ENCODE measurements at regions not wholly inside any gene's neighbourhood (a gene's known extent, or its start where the extent isn't known, plus 50 kb on each side); places are given as distances from the start of the nearest gene placed in this dataset.
"Not testable (repeated sequence)": the region's sequence is repeated elsewhere in the genome, so short reads cannot be mapped to it uniquely, and the experiment has no call there.

DNA sequence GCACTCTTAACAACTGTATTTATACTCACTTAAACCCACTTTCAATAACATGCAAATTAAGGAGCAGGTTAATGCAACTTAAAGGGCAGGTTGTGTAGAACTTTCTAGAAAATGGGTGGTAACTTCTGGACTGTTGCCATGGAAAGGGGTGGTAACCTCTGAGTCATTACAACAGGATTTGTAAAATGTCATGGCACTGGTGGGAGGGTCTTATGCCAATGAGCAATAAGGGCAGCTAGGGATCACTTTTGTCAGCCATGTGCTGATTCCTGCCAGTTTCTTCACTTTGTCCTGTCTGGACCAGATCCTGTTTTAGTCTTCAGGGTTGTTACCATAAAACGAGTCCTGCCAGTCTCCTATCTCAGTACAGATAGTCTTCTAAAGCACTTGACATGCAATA is 560.5 kb upstream of the PTCHD4 start:
- no peak overlapping the region for H3K4me3 Mint-ChIP-seq
- no peaks in the 10 kb centered on the region for H3K27me3 Mint-ChIP-seq (ENCODE audit: insufficient read depth)
- intact Hi-C loops (cut with micrococcal nuclease) = no loop called here

DNA sequence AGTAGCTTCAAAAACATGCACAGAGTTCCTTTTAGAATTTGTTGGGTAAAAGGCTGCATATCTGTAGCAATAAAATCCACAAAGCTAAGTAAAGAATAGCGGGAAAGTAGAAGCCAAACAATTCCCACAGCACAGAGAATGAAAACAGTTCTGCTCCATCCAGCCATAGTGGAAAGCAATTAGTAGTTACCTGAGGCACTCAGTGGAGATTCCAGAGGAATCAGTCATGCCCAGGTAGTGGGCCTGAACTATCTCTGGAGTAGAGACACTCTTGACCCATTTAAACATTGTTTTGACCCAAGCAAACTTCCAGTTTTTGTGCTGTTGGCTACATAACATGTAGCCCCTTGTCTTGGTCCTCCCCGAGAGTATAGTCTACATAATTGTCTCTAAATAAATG is 559.5 kb upstream of the PTCHD4 start:
- intact Hi-C loops (cut with micrococcal nuclease) = no loop called here
- Mint-ChIP-seq H3K4me3 (no peak overlapping the region), H3K27ac (no peak overlapping the region), H3K9me3 (peaks cover 4% of the 10 kb centered on the region), H3K4me1 (ENCODE audit: low read depth) (no peaks in the 10 kb centered on the region), H3K36me3 (ENCODE audit: low read depth) (no peaks in the 10 kb centered on the region), H3K27me3 (ENCODE audit: insufficient read depth) (no peaks in the 10 kb centered on the region)
- DNase-seq (ENCODE audit: low spot score) = no peak

More for the DNA sequence above, 560.5 kb upstream of the PTCHD4 start:
- Mint-ChIP-seq H3K9me3 (peaks cover 4% of the 10 kb centered on the region), H3K36me3 (ENCODE audit: low read depth) (no peaks in the 10 kb centered on the region), H3K4me1 (ENCODE audit: low read depth) (no peaks in the 10 kb centered on the region), H3K27ac (no peak overlapping the region)
- DNase-seq (ENCODE audit: low spot score) = no peak

GRCh38 chr6:48667797-48668196 is 556.8 kb upstream of the PTCHD4 start:
- Mint-ChIP-seq H3K36me3 (ENCODE audit: low read depth) (no peaks in the 10 kb centered on the region), H3K4me1 (ENCODE audit: low read depth) (no peaks in the 10 kb centered on the region), H3K27ac (no peak overlapping the region), H3K9me3 (peaks cover 4% of the 10 kb centered on the region), H3K27me3 (ENCODE audit: insufficient read depth) (no peaks in the 10 kb centered on the region), H3K4me3 (no peak overlapping the region)
- no peak for DNase-seq (ENCODE audit: low spot score)
- intact Hi-C loops (cut with micrococcal nuclease) = no loop called here

- DNase-seq (ENCODE audit: low spot score) = no peak
- Mint-ChIP-seq H3K4me3 (no peak overlapping the region), H3K27ac (no peak overlapping the region), H3K36me3 (ENCODE audit: low read depth) (no peaks in the 10 kb centered on the region), H3K9me3 (peaks cover 4% of the 10 kb centered on the region), H3K27me3 (ENCODE audit: insufficient read depth) (no peaks in the 10 kb centered on the region), H3K4me1 (ENCODE audit: low read depth) (no peaks in the 10 kb centered on the region)
- intact Hi-C loops (cut with micrococcal nuclease) = no loop called here
Observed at GRCh38 chr6:48664826-48665225, 553.8 kb upstream of the PTCHD4 start.

DNA sequence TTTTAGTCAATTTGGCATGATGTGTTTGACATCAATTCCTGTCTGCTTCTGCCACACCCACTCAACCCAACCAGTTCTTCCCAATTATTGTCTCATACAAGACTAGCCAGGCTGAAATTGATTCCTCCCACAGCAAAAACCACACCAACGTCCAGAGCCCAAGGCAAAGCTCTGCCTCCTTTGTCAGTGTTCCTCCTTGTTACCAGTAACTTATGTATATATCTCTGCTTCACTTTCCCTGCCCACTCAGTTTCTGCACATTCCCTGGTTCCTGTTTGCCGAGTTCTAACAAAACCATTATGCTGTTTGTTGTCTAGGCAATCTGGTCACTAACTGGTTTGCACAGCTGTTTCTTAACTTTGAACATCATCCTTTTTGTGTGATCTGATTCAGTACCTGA is 547.9 kb upstream of the PTCHD4 start:
- intact Hi-C loops (cut with micrococcal nuclease) = no loop called here
- H3K36me3 Mint-ChIP-seq (ENCODE audit: low read depth) = no peaks in the 10 kb centered on the region
- DNase-seq (ENCODE audit: low spot score) = no peak
- no peak overlapping the region for H3K4me3 Mint-ChIP-seq
- no peaks in the 10 kb centered on the region for H3K27me3 Mint-ChIP-seq (ENCODE audit: insufficient read depth)
- H3K27ac Mint-ChIP-seq = no peak overlapping the region
- H3K4me1 Mint-ChIP-seq (ENCODE audit: low read depth) = no peaks in the 10 kb centered on the region
- H3K9me3 Mint-ChIP-seq = no peaks in the 10 kb centered on the region

DNA sequence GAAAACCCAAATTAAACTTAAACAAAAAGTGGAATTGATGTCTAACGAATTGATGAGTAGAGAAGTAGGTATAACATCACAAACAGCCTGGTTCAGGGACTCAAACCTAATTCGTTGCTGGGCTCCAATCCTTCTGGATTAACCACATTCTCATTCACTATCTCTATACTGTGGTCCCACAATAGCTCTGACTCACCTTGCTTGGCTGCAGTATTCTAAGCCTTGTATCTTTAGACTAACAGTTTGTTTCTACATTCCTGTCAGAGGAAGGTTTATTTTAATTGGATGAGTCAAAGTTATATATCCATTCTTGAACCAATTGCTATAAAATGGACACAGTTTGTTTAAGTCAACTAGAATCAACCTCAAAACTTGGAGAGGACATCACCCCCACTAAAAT is 530.5 kb upstream of the PTCHD4 start:
- H3K4me1 Mint-ChIP-seq (ENCODE audit: low read depth) = no peaks in the 10 kb centered on the region
- intact Hi-C loops (cut with micrococcal nuclease) = no loop called here
- no peak overlapping the region for H3K27ac Mint-ChIP-seq
- H3K36me3 Mint-ChIP-seq (ENCODE audit: low read depth) = no peaks in the 10 kb centered on the region
- DNase-seq (ENCODE audit: low spot score) = no peak
- H3K4me3 Mint-ChIP-seq = no peak overlapping the region
- no peaks in the 10 kb centered on the region for H3K27me3 Mint-ChIP-seq (ENCODE audit: insufficient read depth)
- H3K9me3 Mint-ChIP-seq = peaks cover 22% of the 10 kb centered on the region

GRCh38 chr6:48638796-48639195 is 527.8 kb upstream of the PTCHD4 start:
- peaks cover 22% of the 10 kb centered on the region for H3K9me3 Mint-ChIP-seq
- H3K27ac Mint-ChIP-seq; DNase-seq (ENCODE audit: low spot score); H3K4me1 Mint-ChIP-seq (ENCODE audit: low read depth); H3K4me3 Mint-ChIP-seq; H3K36me3 Mint-ChIP-seq (ENCODE audit: low read depth); H3K27me3 Mint-ChIP-seq (ENCODE audit: insufficient read depth); intact Hi-C loops (cut with micrococcal nuclease): not testable (repeated sequence)

GRCh38 chr6:48630511-48630910 is 519.5 kb upstream of the PTCHD4 start:
- no peak for DNase-seq (ENCODE audit: low spot score)
- no peak overlapping the region for H3K27ac Mint-ChIP-seq
- intact Hi-C loops (cut with micrococcal nuclease) = no loop called here
- H3K4me1 Mint-ChIP-seq (ENCODE audit: low read depth) = no peaks in the 10 kb centered on the region
- no peaks in the 10 kb centered on the region for H3K36me3 Mint-ChIP-seq (ENCODE audit: low read depth)
- no peak overlapping the region for H3K4me3 Mint-ChIP-seq
- no peaks in the 10 kb centered on the region for H3K27me3 Mint-ChIP-seq (ENCODE audit: insufficient read depth)
- no peaks in the 10 kb centered on the region for H3K9me3 Mint-ChIP-seq

GRCh38 chr6:48628316-48628715 is 517.3 kb upstream of the PTCHD4 start:
- H3K4me1 Mint-ChIP-seq (ENCODE audit: low read depth) = no peaks in the 10 kb centered on the region
- no peaks in the 10 kb centered on the region for H3K36me3 Mint-ChIP-seq (ENCODE audit: low read depth)
- DNase-seq (ENCODE audit: low spot score) = no peak
- H3K27me3 Mint-ChIP-seq (ENCODE audit: insufficient read depth) = no peaks in the 10 kb centered on the region
- H3K9me3 Mint-ChIP-seq = no peaks in the 10 kb centered on the region
- intact Hi-C loops (cut with micrococcal nuclease) = no loop called here
- no peak overlapping the region for H3K4me3 Mint-ChIP-seq
- H3K27ac Mint-ChIP-seq = no peak overlapping the region

GRCh38 chr6:48626421-48626820 is 515.4 kb upstream of the PTCHD4 start:
- DNase-seq (ENCODE audit: low spot score) = no peak
- H3K4me3 Mint-ChIP-seq = no peak overlapping the region
- intact Hi-C loops (cut with micrococcal nuclease) = no loop called here
- no peaks in the 10 kb centered on the region for H3K27me3 Mint-ChIP-seq (ENCODE audit: insufficient read depth)
- H3K27ac Mint-ChIP-seq = no peak overlapping the region
- no peaks in the 10 kb centered on the region for H3K36me3 Mint-ChIP-seq (ENCODE audit: low read depth)
- H3K4me1 Mint-ChIP-seq (ENCODE audit: low read depth) = no peaks in the 10 kb centered on the region
- H3K9me3 Mint-ChIP-seq = no peaks in the 10 kb centered on the region

- H3K4me3 Mint-ChIP-seq = no peak overlapping the region
- H3K36me3 Mint-ChIP-seq (ENCODE audit: low read depth) = no peaks in the 10 kb centered on the region
- H3K9me3 Mint-ChIP-seq = no peaks in the 10 kb centered on the region
- H3K4me1 Mint-ChIP-seq (ENCODE audit: low read depth) = no peaks in the 10 kb centered on the region
- no peak for DNase-seq (ENCODE audit: low spot score)
- H3K27ac Mint-ChIP-seq = no peak overlapping the region
- H3K27me3 Mint-ChIP-seq (ENCODE audit: insufficient read depth) = no peaks in the 10 kb centered on the region
- intact Hi-C loops (cut with micrococcal nuclease) = no loop called here
Observed at GRCh38 chr6:48624631-48625030, 513.6 kb upstream of the PTCHD4 start.

DNA sequence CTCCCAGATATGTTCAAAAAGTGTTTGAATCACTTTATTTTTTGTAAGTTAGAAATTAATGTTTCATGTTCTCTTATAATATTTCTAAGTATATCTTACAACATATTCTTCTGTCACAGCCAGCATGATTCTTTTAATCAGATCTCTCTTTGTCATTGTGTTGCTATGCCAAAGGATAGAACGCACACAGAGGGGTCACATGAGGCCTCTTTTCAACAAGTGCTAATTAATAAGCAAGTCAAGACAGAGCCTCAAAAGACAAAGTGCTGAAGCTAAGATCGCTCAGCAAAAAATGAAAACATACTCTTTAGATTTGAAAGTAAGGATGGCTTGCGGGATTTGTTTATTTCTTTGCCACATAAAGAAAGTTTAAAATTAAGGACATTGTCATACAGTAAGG is 508.8 kb upstream of the PTCHD4 start:
- no peaks in the 10 kb centered on the region for H3K4me1 Mint-ChIP-seq (ENCODE audit: low read depth)
- H3K27ac Mint-ChIP-seq = no peak overlapping the region
- DNase-seq (ENCODE audit: low spot score) = no peak
- intact Hi-C loops (cut with micrococcal nuclease) = no loop called here
- H3K27me3 Mint-ChIP-seq (ENCODE audit: insufficient read depth) = no peaks in the 10 kb centered on the region
- no peak overlapping the region for H3K4me3 Mint-ChIP-seq
- no peaks in the 10 kb centered on the region for H3K36me3 Mint-ChIP-seq (ENCODE audit: low read depth)
- no peaks in the 10 kb centered on the region for H3K9me3 Mint-ChIP-seq

- DNase-seq (ENCODE audit: low spot score) = no peak
- Mint-ChIP-seq H3K9me3 (no peaks in the 10 kb centered on the region), H3K27ac (no peak overlapping the region), H3K36me3 (ENCODE audit: low read depth) (no peaks in the 10 kb centered on the region), H3K27me3 (ENCODE audit: insufficient read depth) (no peaks in the 10 kb centered on the region), H3K4me3 (no peak overlapping the region), H3K4me1 (ENCODE audit: low read depth) (no peaks in the 10 kb centered on the region)
- intact Hi-C loops (cut with micrococcal nuclease) = no loop called here
Observed at GRCh38 chr6:48615041-48615440, 504.0 kb upstream of the PTCHD4 start.

GRCh38 chr6:48614326-48614725 is 503.3 kb upstream of the PTCHD4 start:
- Mint-ChIP-seq H3K4me3 (no peak overlapping the region), H3K27me3 (ENCODE audit: insufficient read depth) (no peaks in the 10 kb centered on the region), H3K36me3 (ENCODE audit: low read depth) (no peaks in the 10 kb centered on the region), H3K4me1 (ENCODE audit: low read depth) (no peaks in the 10 kb centered on the region), H3K27ac (no peak overlapping the region), H3K9me3 (no peaks in the 10 kb centered on the region)
- intact Hi-C loops (cut with micrococcal nuclease) = no loop called here
- no peak for DNase-seq (ENCODE audit: low spot score)

All from activated T-helper 1 cell treated with anti-CD3 and anti-CD28 coated beads, Interleukin-12 subunit alpha, Interleukin-12 subunit beta, Interleukin-2, Interleukin-4 antibody, amounts not matched to agents 30 ng/mL and 10 ng/mL and 1 ng/mL, durations not matched to agents 14 hours and 24 hours and 36 hours (primary cell).